HG03139 (cell line): ENCODE measurements at regions not wholly inside any gene's neighbourhood (a gene's known extent, or its start where the extent isn't known, plus 50 kb on each side); places are given as distances from the start of the nearest gene placed in this dataset.
"Not testable (repeated sequence)": the region's sequence is repeated elsewhere in the genome, so short reads cannot be mapped to it uniquely, and the experiment has no call there.

Source experiments
- ATAC-seq: cut with Tn5 transposase; IDR thresholded peaks from one replicate; pipeline ENCODE4 v1.9.1; 2021; ENCODE audit not compliant: unreplicated experiment

GRCh38 chr6:85287158-85287557 is 162.7 kb upstream of the NT5E start:
- no peak for ATAC-seq

DNA sequence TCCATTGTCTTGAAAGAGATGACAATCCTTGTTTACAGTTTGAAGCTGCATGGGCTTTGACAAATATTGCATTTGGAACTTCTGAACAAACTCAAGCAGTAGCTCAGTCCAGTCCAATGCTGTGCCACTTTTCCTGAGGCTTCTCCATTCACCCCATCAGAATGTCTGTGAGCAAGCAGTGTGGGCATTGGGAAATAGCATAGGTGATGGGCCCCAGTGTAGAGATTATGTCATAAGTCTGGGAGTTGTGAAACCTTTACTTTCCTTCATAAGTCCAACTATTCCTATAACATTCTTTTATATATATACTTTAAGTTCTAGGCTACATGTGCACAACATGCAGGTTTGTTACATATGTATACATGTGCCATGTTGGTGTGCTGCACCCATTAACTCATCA is 163.4 kb upstream of the NT5E start:
- ATAC-seq, result not testable (repeated sequence)

GRCh38 chr6:85285934-85286333 is 163.9 kb upstream of the NT5E start:
- no peak for ATAC-seq

DNA sequence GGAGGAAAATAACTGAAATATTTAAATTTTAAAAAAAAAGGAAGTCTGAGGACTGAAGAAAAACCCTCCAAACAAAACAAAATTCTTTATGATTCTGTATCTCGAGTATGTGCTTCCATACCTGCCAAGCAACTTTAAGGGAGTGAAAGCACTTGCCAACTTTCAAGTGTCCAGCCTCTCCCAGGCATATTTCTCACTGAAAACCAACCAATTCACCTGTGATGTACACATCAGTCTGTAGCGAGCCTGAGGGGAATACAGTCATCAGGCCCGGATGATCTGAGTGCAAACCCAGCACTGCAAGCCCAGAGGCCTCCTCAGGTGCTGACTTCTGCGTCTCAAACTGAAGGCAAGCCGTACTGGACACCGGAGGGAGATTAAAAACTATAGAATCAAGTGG is 164.8 kb upstream of the NT5E start:
- ATAC-seq, result no peak

DNA sequence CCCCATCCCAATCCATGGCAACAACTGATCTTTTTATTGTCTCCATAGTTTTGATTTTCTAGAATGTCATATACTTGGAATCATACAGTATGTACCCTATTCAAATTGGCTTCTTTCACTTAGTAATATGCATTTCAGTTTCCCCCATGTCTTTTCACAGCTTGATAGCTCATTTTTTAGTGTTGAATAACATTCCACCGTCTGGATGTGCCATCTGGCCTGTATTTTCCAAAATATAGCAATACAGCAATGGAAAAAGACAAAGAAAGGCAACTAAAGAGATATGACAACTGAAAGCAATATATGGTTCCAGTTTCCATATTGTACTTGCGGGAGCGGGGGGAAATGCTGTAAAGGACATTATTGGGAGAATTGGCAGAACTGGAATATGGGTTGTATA is 166.4 kb upstream of the NT5E start:
- no peak for ATAC-seq

DNA sequence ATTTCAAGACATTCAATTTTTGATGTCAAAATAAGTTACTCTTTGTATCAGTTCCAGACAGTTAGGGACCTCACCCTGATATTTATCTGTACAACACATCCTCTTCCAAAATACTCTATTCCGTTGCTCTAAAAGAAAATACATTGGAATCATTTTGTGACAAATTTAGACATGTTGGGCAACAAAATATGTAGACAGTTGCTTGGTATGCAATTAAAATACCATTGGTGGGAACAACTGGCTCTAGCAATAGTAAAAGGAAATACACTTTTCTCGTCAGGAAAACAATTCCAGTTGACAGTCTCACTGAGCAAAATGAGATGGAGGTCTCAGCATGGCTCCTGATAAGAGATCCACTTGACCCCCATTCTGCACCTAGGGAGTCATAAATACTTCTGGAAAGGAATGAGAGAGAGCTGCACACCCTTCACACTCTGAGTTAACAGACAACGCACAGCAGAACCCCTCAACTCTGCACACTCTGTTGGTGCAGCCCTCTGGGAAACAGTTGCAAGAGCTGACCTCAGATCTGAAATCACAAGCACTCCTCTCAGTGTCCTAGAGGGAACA is 171.3 kb upstream of the NT5E start:
- no peak for ATAC-seq

GRCh38 chr6:85276026-85276425 is 173.9 kb upstream of the NT5E start:
- ATAC-seq, result not testable (repeated sequence)

DNA sequence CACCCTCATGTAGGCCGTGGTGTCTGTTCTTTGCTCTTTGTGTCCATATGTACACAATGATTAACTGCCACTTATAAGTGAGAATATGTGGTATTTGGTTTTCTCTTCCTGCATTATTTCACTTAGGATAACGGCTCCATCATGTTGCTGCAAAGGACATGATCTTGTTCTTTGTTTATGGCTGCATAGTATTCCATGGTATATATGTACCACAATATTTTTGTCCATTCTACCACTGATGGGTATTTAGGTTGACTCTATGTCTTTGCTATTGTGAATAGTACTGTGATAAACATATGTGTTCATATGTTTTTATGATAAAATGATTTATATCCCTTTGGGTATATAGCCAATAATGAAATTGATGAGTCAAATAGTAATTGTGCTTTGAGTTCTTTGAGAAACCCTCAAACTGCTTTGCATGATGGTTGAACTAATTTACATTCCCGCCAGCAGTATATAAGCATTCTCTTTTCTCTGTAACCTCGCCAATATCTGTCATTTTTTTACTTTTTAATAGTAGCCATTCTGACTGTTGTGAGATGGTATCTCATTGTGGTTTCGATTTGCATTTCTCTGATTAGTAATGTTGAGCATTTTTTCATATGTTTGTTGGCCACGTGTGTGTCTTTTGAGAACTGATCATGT is 174.4 kb upstream of the NT5E start:
- ATAC-seq, result no peak

- no peak for ATAC-seq
Observed at GRCh38 chr6:85273870-85274269, 176.0 kb upstream of the NT5E start.

DNA sequence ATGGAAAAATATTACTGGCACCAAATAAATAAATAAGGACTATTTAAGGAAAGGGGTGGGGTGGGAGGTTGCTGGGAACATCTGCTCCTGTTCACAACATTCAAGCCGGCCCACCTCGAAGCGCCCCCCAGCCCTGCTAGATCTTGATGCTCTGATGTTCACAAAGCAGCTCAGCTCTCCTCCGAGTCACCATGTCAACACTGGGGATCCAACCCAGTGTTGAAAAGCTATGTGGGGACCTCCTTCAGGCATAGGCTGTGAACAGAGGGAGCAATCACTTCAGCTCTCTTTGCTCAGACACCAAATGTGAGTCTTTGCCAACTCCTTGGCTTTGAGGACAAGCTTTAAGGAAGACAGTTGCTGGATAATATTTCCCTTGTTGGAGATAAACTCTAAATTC is 176.8 kb upstream of the NT5E start:
- ATAC-seq, result no peak

GRCh38 chr6:85272592-85272991 is 177.3 kb upstream of the NT5E start:
- no peak for ATAC-seq

DNA sequence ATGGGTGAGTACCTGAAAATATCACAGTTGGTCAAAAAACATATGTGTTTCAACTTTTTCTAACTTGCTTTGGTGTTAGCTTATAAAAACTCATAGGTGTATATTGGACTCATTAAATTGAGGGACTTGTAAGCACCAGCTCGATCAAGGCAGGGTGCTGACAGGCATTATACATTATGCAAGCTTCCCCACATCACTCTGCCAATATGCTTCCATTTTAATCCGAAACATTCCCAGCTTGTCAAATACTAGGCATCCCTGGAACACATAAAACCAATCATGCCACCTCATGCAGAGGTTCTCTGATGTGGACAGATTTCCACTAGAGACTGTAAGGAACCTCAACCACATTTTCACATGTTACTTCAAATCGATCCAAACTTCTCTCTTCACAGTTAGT is 187.3 kb upstream of the NT5E start:
- no peak for ATAC-seq

GRCh38 chr6:85261271-85261670 is 188.6 kb upstream of the NT5E start:
- no peak for ATAC-seq

DNA sequence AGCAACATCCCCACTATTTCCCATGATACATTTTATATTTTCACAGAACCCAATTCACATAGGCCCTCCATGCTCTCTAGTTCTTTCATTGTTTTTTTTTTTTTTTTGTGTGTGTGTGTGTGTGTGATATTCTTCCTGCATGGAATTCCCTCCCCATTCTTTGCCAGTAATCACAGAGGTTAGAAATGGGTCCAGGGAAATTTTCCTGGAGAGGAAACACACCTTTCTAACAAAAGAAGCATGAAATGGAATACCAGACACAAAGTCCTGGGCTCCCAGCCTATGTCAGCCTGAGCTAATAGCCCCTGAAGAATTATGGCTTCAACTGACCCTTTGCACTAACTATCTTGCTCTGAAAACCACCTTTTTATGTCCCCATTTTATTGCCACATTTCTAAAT is 194.2 kb upstream of the NT5E start:
- no peak for ATAC-seq

DNA sequence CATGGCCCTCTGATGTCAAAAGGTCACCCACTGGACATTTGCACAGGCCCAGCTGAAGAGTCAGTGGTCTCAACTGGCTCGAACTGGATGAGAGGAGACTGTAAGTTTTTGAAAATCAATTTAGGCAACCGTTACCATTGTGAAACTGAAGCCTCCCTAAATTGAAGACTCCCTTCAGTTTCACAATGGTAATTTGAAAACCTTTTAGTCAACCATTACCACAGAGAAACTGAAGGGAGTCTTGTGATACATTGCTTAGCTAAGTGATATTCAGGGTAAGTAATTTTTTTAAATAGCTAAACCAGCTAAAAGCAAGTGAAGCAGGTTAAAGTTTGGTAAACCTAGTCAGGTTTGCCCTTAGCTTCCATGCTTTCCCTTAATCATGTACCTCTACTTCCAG is 197.3 kb upstream of the NT5E start:
- no peak for ATAC-seq

DNA sequence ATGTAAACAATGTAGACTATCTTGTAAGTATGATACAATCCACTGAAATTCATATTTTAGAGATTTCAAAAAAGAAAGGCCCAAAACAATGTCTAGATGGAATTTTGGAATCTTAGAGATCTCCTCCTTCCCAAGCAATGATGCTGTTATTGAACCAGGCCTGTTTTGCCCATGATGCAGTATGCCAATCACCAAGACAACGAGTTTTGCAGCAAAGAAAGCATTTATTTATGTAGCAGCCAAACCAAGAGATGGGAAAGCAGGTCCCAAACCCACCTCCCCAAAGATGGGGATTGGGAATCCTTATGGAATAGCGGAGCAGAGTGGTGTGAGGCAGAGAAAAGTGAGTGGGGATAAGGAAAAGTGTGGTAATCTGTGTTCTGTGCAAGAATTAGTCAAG is 197.8 kb upstream of the NT5E start:
- no peak for ATAC-seq

DNA sequence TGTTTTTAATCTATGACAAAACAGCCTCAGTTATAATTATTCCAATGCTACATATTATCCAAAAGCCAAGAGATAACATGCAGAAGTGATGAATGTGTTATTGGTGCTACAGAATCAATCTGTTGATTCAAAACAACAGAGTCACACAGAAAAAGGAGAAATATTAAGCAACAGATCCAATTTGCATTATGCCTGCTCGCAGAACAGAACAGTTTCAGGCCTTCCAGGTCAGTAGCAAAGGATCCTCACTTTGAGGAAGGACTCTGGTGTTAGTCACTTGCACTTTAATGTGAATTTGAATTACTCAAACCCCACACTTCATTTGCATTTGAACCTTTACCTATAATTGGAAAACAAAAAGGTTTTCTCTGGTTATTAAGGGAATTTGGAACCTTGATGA is 198.6 kb upstream of the NT5E start:
- ATAC-seq, result no peak

GRCh38 chr6:85250586-85251220 is 199.2 kb upstream of the NT5E start:
- no peak for ATAC-seq

DNA sequence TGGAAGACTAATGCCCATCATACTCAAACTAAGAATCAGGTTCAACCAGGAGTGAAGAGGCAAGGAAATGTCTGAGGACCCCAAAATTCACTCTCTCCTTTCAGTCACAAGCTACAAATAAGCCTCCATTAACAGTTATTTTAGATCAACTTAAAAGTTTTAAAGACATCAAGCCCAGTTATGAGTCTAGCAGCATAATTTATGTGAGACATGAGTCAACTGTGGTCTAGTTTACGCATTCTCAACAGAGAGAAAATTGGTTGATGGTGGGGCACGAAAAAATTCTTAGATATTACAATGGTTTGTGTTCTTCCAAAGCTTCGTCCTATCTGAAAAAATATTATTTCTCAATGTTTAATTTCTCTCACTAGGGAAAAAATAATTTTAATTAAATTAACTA is 204.9 kb upstream of the NT5E start:
- no peak for ATAC-seq

GRCh38 chr6:85241498-85242052 is 208.3 kb upstream of the NT5E start:
- no peak for ATAC-seq

GRCh38 chr6:85240787-85241385 is 209.0 kb upstream of the NT5E start:
- no peak for ATAC-seq

DNA sequence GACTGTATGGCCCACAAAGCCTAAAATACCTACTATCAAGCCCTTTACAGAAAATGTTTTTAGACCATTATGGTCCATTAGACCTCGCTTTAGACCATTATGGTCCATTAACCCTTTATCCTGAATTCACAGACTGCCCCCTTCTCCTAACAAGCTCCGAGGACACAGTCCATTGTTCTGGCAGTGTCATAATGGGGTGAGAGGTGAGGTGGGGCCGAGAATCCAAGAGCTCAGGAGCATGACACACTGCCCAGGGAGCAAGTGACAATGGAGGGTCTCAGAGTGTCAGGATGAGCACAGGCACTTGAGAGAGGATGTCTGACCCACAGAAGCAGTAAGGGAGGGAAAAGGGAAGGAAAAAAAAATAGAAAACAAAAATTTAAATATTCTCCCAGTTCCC is 212.4 kb upstream of the NT5E start:
- no peak for ATAC-seq
